ENCODE measurements at regions not wholly inside any gene's neighbourhood (a gene's known extent, or its start where the extent isn't known, plus 50 kb on each side); places are given as distances from the start of the nearest gene placed in this dataset.

GRCh38 chrX:4674028-4674782 is 960.8 kb upstream of the PRKX start:
- 76% methylated on average over 6 of the region's 6 CpGs for WGBS
- no peaks in the 10 kb centered on the region for H3K36me3 ChIP-seq (ENCODE audit: control insufficient read depth in 4 of 4, insufficient read depth in 3 of 4, low read depth in 1 of 4, low read length in 3 of 4)
- TF ChIP-seq MAX (IDR thresholded peaks at IDR 0.05) (no peak), FOXA2 (IDR thresholded peaks at IDR 0.05) (no peak)

GRCh38 chrX:4671344-4671743 is 957.9 kb upstream of the PRKX start:
- Histone ChIP-seq H3K27me3 (ENCODE audit: control insufficient read depth in 4 of 4, insufficient read depth in 4 of 4, low read length in 3 of 4) (no peaks in the 10 kb centered on the region), H3K36me3 (ENCODE audit: control insufficient read depth in 4 of 4, insufficient read depth in 3 of 4, low read depth in 1 of 4, low read length in 3 of 4) (no peaks in the 10 kb centered on the region), H3K9ac (ENCODE audit: low read depth in 1 of 2, low read length in 2 of 2) (no peak overlapping the region), H3K4me3 (ENCODE audit: low read depth in 1 of 3, low read length in 3 of 3) (no peak overlapping the region), H3K27ac (ENCODE audit: low read depth in 1 of 2, low read length in 2 of 2) (no peak overlapping the region), H3K4me1 (ENCODE audit: control insufficient read depth in 4 of 4, insufficient read depth in 4 of 4, low read length in 3 of 4) (no peaks in the 10 kb centered on the region), H3K9me3 (ENCODE audit: control insufficient read depth in 4 of 4, low read length in 3 of 4) (no peaks in the 10 kb centered on the region)
- WGBS = 55% methylated on average over 4 of the region's 4 CpGs
- TF ChIP-seq SP1 (IDR thresholded peaks at IDR 0.05) (no peak), HNF4A (conservative IDR thresholded peaks at IDR 0.05) (no peak), CTCF (IDR thresholded peaks at IDR 0.05; ENCODE audit: low read depth, low read length, missing input control) (no peak), REST (IDR thresholded peaks at IDR 0.05) (no peak), FOXA2 (IDR thresholded peaks at IDR 0.05) (no peak), FOXA1 (IDR thresholded peaks at IDR 0.05) (no peak), NR2F2 (IDR thresholded peaks at IDR 0.05) (no peak), MAX (IDR thresholded peaks at IDR 0.05) (no peak), JUND (IDR thresholded peaks at IDR 0.05) (no peak)
- TF ChIP-seq, protein P1, sequence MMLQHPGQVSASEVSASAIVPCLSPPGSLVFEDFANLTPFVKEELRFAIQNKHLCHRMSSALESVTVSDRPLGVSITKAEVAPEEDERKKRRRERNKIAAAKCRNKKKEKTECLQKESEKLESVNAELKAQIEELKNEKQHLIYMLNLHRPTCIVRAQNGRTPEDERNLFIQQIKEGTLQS (IDR thresholded peaks at IDR 0.05) = no peak
- TF ChIP-seq, protein P2, sequence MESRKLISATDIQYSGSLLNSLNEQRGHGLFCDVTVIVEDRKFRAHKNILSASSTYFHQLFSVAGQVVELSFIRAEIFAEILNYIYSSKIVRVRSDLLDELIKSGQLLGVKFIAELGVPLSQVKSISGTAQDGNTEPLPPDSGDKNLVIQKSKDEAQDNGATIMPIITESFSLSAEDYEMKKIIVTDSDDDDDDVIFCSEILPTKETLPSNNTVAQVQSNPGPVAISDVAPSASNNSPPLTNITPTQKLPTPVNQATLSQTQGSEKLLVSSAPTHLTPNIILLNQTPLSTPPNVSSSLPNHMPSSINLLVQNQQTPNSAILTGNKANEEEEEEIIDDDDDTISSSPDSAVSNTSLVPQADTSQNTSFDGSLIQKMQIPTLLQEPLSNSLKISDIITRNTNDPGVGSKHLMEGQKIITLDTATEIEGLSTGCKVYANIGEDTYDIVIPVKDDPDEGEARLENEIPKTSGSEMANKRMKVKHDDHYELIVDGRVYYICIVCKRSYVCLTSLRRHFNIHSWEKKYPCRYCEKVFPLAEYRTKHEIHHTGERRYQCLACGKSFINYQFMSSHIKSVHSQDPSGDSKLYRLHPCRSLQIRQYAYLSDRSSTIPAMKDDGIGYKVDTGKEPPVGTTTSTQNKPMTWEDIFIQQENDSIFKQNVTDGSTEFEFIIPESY (IDR thresholded peaks at IDR 0.05) = no peak
- DNase-seq (ENCODE audit: low spot score) = no peak

More at GRCh38 chrX:4674028-4674782, 960.8 kb upstream of the PRKX start:
- no peak overlapping the region for H3K9ac ChIP-seq (ENCODE audit: low read depth in 1 of 2, low read length in 2 of 2)
- H3K27me3 ChIP-seq (ENCODE audit: control insufficient read depth in 4 of 4, insufficient read depth in 4 of 4, low read length in 3 of 4) = no peaks in the 10 kb centered on the region
- H3K27ac ChIP-seq (ENCODE audit: low read depth in 1 of 2, low read length in 2 of 2) = no peak overlapping the region
- DNase-seq (ENCODE audit: low spot score) = no peak
- no peaks in the 10 kb centered on the region for H3K4me1 ChIP-seq (ENCODE audit: control insufficient read depth in 4 of 4, insufficient read depth in 4 of 4, low read length in 3 of 4)
- H3K9me3 ChIP-seq (ENCODE audit: control insufficient read depth in 4 of 4, low read length in 3 of 4) = no peaks in the 10 kb centered on the region
- no peak overlapping the region for H3K4me3 ChIP-seq (ENCODE audit: low read depth in 1 of 3, low read length in 3 of 3)

Data from liver (tissue), 8 donors.